Right atrium auricular region (tissue), 2 donors: ENCODE measurements at regions not wholly inside any gene's neighbourhood (a gene's known extent, or its start where the extent isn't known, plus 50 kb on each side); places are given as distances from the start of the nearest gene placed in this dataset.
A peak's percentile ranks its signal among the peaks of the same experiment; 100 is the strongest.

Experiments used
- DNase-seq: peaks from one replicate; pipeline ENCODE4 v3.0.0-alpha.2; 2019; ENCODE audit warnings: low spot score
- H3K27ac ChIP-seq, 2 donors: fragments of 200-600 bp; sonication (generic); 1 replicate in 1 of 2; 2 replicates in 1 of 2; pipeline ENCODE4 v1.5.1; 2016 to 2019
- H3K27me3 ChIP-seq, 2 donors: fragments of 200-600 bp; sonication (generic); one replicate each; pipeline versions ENCODE4 v1.5.1 to v1.6.0; 2017 to 2019
- H3K36me3 ChIP-seq: fragments of 200-600 bp; sonication (generic); one replicate; pipeline ENCODE4 v1.5.1; 2016
- H3K4me1 ChIP-seq, 2 donors: fragments of 200-600 bp; sonication (generic); one replicate each; pipeline versions ENCODE4 v1.5.1 to v1.6.0; 2017 to 2019
- H3K4me3 ChIP-seq, 2 donors: fragments of 200-600 bp; sonication (generic); 1 replicate in 1 of 2; 2 replicates in 1 of 2; pipeline ENCODE4 v1.5.1; 2017 to 2019; ENCODE audit warnings: mild to moderate bottlenecking in 1 of 2, moderate library complexity in 1 of 2
- H3K9me3 ChIP-seq, 2 donors: fragments of 200-600 bp; sonication (generic); one replicate each; pipeline ENCODE4 v1.5.1; 2019
- TF ChIP-seq, protein P1 (sequence below), 2 donors: fragments of 200-600 bp; sonication (generic); IDR thresholded peaks; one replicate each; pipeline ENCODE4 v1.5.1; 2019; ENCODE audit warnings: antibody characterized with exemption in 2 of 2

- H3K4me3 ChIP-seq, result no peak overlapping the region
- H3K36me3 ChIP-seq, result no peaks in the 10 kb centered on the region
- DNase-seq, result no peak
- no peaks in the 10 kb centered on the region for H3K27me3 ChIP-seq
- no peak overlapping the region for H3K27ac ChIP-seq
- TF ChIP-seq, protein P1, sequence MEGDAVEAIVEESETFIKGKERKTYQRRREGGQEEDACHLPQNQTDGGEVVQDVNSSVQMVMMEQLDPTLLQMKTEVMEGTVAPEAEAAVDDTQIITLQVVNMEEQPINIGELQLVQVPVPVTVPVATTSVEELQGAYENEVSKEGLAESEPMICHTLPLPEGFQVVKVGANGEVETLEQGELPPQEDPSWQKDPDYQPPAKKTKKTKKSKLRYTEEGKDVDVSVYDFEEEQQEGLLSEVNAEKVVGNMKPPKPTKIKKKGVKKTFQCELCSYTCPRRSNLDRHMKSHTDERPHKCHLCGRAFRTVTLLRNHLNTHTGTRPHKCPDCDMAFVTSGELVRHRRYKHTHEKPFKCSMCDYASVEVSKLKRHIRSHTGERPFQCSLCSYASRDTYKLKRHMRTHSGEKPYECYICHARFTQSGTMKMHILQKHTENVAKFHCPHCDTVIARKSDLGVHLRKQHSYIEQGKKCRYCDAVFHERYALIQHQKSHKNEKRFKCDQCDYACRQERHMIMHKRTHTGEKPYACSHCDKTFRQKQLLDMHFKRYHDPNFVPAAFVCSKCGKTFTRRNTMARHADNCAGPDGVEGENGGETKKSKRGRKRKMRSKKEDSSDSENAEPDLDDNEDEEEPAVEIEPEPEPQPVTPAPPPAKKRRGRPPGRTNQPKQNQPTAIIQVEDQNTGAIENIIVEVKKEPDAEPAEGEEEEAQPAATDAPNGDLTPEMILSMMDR (IDR thresholded peaks at IDR 0.05), result no peak
- no peaks in the 10 kb centered on the region for H3K9me3 ChIP-seq
- no peaks in the 10 kb centered on the region for H3K4me1 ChIP-seq
Measured at GRCh38 chr10:28375399-28376354, 72.8 kb upstream of the MPP7 start.

DNA sequence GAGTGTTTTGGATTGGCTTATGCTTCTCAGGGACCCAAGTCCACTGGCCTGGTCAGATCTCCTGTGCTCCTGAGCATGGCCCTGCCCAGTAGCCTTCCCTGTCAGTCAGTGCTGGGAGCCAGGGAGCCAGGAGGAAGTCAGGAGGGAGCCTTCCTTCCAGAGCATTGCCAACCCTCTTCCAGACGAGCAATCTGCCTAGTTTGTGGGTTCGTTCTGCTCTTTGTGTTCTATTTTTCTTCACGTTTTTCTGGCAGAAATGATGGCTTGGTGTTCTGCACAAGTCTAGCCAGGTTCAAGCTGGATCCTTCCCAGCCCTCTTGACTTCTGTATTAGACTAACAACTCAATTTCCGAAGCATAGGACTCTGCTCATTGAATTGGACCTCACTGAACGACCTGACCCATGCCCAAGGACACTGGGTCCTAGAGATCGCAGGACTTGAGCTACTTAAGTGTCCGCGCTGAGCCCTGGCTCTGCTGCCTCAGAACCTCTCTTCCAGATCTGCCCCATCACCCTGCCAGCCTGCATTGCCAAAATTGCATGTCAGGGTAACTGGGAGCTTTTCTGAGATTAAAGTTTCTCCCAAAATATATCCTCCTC lies 76.2 kb upstream of the MPP7 start:
- Histone ChIP-seq H3K36me3 (no peaks in the 10 kb centered on the region), H3K27ac (no peak overlapping the region), H3K9me3 (no peaks in the 10 kb centered on the region), H3K4me3 (no peak overlapping the region), H3K27me3 (no peaks in the 10 kb centered on the region), H3K4me1 (no peaks in the 10 kb centered on the region)
- DNase-seq, result no peak
- TF ChIP-seq, protein P1 (IDR thresholded peaks at IDR 0.05), result no peak

GRCh38 chr10:28381466-28381865 lies 78.6 kb upstream of the MPP7 start:
- no peaks in the 10 kb centered on the region for H3K27me3 ChIP-seq
- H3K4me3 ChIP-seq, result no peak overlapping the region
- H3K9me3 ChIP-seq, result no peaks in the 10 kb centered on the region
- no peak for DNase-seq
- H3K4me1 ChIP-seq, result no peaks in the 10 kb centered on the region
- H3K36me3 ChIP-seq, result no peaks in the 10 kb centered on the region
- no peak overlapping the region for H3K27ac ChIP-seq
- TF ChIP-seq, protein P1 (IDR thresholded peaks at IDR 0.05), result no peak

DNA sequence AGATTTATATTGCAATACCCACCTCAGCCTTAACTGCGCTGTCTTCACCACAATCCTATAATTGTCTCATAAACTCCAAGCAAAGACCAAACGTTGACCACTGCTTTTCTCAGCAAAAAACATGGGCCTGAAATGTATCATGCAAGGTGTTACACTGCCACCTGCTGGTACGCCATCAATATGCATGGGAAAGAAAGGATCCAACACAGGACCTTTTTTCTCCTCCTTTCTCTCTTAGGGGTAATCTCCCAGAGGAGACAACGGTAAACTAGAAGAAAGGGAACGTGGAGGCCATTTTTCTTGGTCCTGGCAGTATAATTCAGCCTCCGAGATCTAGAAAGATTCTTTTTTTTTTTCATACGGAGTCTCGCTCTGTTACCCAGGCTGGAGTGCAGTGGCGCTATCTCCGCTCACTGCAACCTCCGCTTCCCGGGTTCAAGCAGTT lies 79.1 kb upstream of the MPP7 start:
- Histone ChIP-seq H3K27me3 (no peaks in the 10 kb centered on the region), H3K27ac (no peak overlapping the region)

GRCh38 chr10:28382525-28383269 lies 79.8 kb upstream of the MPP7 start:
- Histone ChIP-seq H3K4me3 (no peak overlapping the region), H3K36me3 (no peaks in the 10 kb centered on the region), H3K4me1 (no peaks in the 10 kb centered on the region), H3K9me3 (no peaks in the 10 kb centered on the region), H3K27me3 (no peaks in the 10 kb centered on the region), H3K27ac (no peak overlapping the region)
- TF ChIP-seq, protein P1 (IDR thresholded peaks at IDR 0.05), result no peak
- no peak for DNase-seq

More for the DNA sequence above, 79.1 kb upstream of the MPP7 start:
- Histone ChIP-seq H3K9me3 (no peaks in the 10 kb centered on the region), H3K36me3 (no peaks in the 10 kb centered on the region), H3K4me1 (no peaks in the 10 kb centered on the region), H3K4me3 (no peak overlapping the region)
- peak; percentile 90 for DNase-seq
- TF ChIP-seq, protein P1 (IDR thresholded peaks at IDR 0.05), result peak; percentile 86 to 97
